A549 (cell line): ENCODE measurements at regions not wholly inside any gene's neighbourhood (a gene's known extent, or its start where the extent isn't known, plus 50 kb on each side); places are given as distances from the start of the nearest gene placed in this dataset.

Source experiments
- ATAC-seq, 2 experiments: fragments of 200-7000 bp in 1 of 2; fragments of >200 bp in 1 of 2; cut with Nextera tagmentation in 1 of 2; cut with Tn5 transposase in 1 of 2; 3 replicates each; pipeline versions ENCODE4 v1.8.0 to v1.9.1; 2018 to 2020; ENCODE audit warnings: mild to moderate bottlenecking in 1 of 2, moderate library complexity in 1 of 2
- CTCF ChIA-PET: fragments of 300-600 bp; sonication (Branson Sonifier 250); formaldehyde crosslinking; extraction: SDS; loops from one replicate; lab custom pipeline; 2021; ENCODE audit warnings: antibody characterized with exemption, inconsistent platforms; lab: Yijun Ruan, JAX
- POLR2A ChIA-PET: fragments of 350-600 bp; formaldehyde crosslinking; extraction: SDS; loops from one replicate; lab custom pipeline; 2021; ENCODE audit warnings: antibody characterized with exemption, inconsistent platforms; lab: Yijun Ruan, JAX
- DNase-seq, 2 experiments: peaks; one replicate each; pipeline versions ENCODE4 v3.0.0 to v3.0.0-alpha.2; 2011 to 2016; ENCODE audit warnings: low read depth in 1 of 2, low spot score in 1 of 2
- FAIRE-seq: peaks from 2 replicates; lab custom pipeline; 2011; peaks lifted over from hg19 to GRCh38; lab: Jason Lieb, UNC
- H3K27ac ChIP-seq, 2 experiments: fragments of >200 bp; sonication (Bioruptor Twin); formaldehyde crosslinking; 3 replicates each; pipeline ENCODE4 v1.5.1; 2016 to 2017
- H3K4me1 ChIP-seq: fragments of >200 bp; sonication (Bioruptor Twin); formaldehyde crosslinking; 3 replicates; pipeline ENCODE4 v1.6.1; 2016
- H3K4me2 ChIP-seq: fragments of >200 bp; sonication (Bioruptor Twin); formaldehyde crosslinking; 3 replicates; pipeline ENCODE4 v1.6.1; 2016
- H3K4me3 ChIP-seq: fragments of >200 bp; sonication (Bioruptor Twin); formaldehyde crosslinking; 3 replicates; pipeline ENCODE4 v1.5.1; 2016
- H3K9me3 ChIP-seq: fragments of >200 bp; sonication (Bioruptor Twin); formaldehyde crosslinking; 3 replicates; pipeline ENCODE4 v1.6.1; 2016
- BHLHE40 ChIP-seq: IDR thresholded peaks from 2 replicates; pipeline ENCODE4 v1.6.1; 2012; ENCODE audit warnings: low read depth, low read length, inconsistent platforms
- CBX8 ChIP-seq: fragments of 200-600 bp; sonication (generic); IDR thresholded peaks from 2 replicates; pipeline ENCODE4 v1.6.1; 2016
- CHD2 ChIP-seq: fragments of 150-350 bp; IDR thresholded peaks from 2 replicates; pipeline ENCODE4 v1.6.1; 2014; ENCODE audit warnings: low read length; ENCODE audit not compliant: partially characterized antibody
- EHF ChIP-seq: fragments of 250-450 bp; sonication (Bioruptor Pico); IDR thresholded peaks from 2 replicates; pipeline ENCODE4 v1.5.0; 2020; ENCODE audit warnings: mild to moderate bottlenecking
- FOSB ChIP-seq: fragments of 250-450 bp; sonication (Bioruptor Pico); IDR thresholded peaks from 2 replicates; pipeline ENCODE4 v1.5.0; 2020; ENCODE audit warnings: mild to moderate bottlenecking, moderate library complexity
- FOXS1 ChIP-seq: fragments of 250-450 bp; sonication (Bioruptor Pico); IDR thresholded peaks from 2 replicates; pipeline ENCODE4 v1.5.0; 2020; ENCODE audit warnings: mild to moderate bottlenecking, moderate library complexity
- HDAC2 ChIP-seq: fragments of 200-600 bp; sonication (generic); IDR thresholded peaks from 2 replicates; pipeline ENCODE4 v1.6.1; 2016
- HEYL ChIP-seq: fragments of 250-450 bp; sonication (Bioruptor Pico); IDR thresholded peaks from 2 replicates; pipeline ENCODE4 v1.8.0; 2021; ENCODE audit warnings: mild to moderate bottlenecking, moderate library complexity
- JUNB ChIP-seq: fragments of >200 bp; sonication (Bioruptor Twin); formaldehyde crosslinking; IDR thresholded peaks from 2 replicates; pipeline ENCODE4 v1.6.1; 2016
- KDM1A ChIP-seq: fragments of 200-600 bp; sonication (generic); IDR thresholded peaks from 2 replicates; pipeline ENCODE4 v1.6.1; 2016; ENCODE audit warnings: low read depth, mild to moderate bottlenecking
- MAFK ChIP-seq: fragments of 450-650 bp; IDR thresholded peaks from 2 replicates; pipeline ENCODE4 v1.6.1; 2014; ENCODE audit not compliant: partially characterized antibody
- MYC ChIP-seq: IDR thresholded peaks from 2 replicates; pipeline ENCODE4 v1.6.1; 2012; ENCODE audit warnings: mild to moderate bottlenecking, inconsistent platforms, low read length, improper control_type of control experiment, borderline replicate concordance
- NPAS2 ChIP-seq: fragments of 250-450 bp; sonication (Bioruptor Pico); IDR thresholded peaks from 2 replicates; pipeline ENCODE4 v1.8.0; 2022; ENCODE audit warnings: mild to moderate bottlenecking, moderate library complexity, borderline replicate concordance
- NR3C1 ChIP-seq: fragments of >200 bp; sonication (Bioruptor Twin); formaldehyde crosslinking; IDR thresholded peaks from 3 replicates; pipeline ENCODE4 v1.6.1; 2017
- PHF8 ChIP-seq: fragments of 200-600 bp; sonication (generic); IDR thresholded peaks from 2 replicates; pipeline ENCODE4 v1.6.1; 2016; ENCODE audit warnings: low read depth, mild to moderate bottlenecking, antibody characterized with exemption, moderate library complexity, borderline replicate concordance
- POLR2AphosphoS2 ChIP-seq: conservative IDR thresholded peaks from 2 replicates; pipeline ENCODE4 v1.6.1; 2012; ENCODE audit warnings: low read length, improper control_type of control experiment, inconsistent platforms
- RAD21 ChIP-seq, 2 experiments: fragments of >200 bp in 1 of 2; sonication (Bioruptor Twin) in 1 of 2; formaldehyde crosslinking in 1 of 2; IDR thresholded peaks in 1 of 2; conservative IDR thresholded peaks in 1 of 2; 2 replicates in 1 of 2; 3 replicates in 1 of 2; pipeline ENCODE4 v1.6.1; 2012 to 2018; ENCODE audit warnings: inconsistent platforms in 1 of 2
- RARB ChIP-seq: fragments of 250-450 bp; sonication (Bioruptor Pico); IDR thresholded peaks from 2 replicates; pipeline ENCODE4 v1.8.0; 2021; ENCODE audit warnings: mild to moderate bottlenecking, moderate library complexity
- RCOR1 ChIP-seq: fragments of 150-350 bp; IDR thresholded peaks from 2 replicates; pipeline ENCODE4 v1.6.1; 2014; ENCODE audit warnings: antibody characterized with exemption, low read length, low read depth
- RFX5 ChIP-seq: fragments of 450-650 bp; IDR thresholded peaks from 2 replicates; pipeline ENCODE4 v1.7.1; 2014; ENCODE audit warnings: antibody characterized with exemption, mild to moderate bottlenecking, moderate library complexity
- RNF2 ChIP-seq: fragments of 200-600 bp; sonication (generic); IDR thresholded peaks from 2 replicates; pipeline ENCODE4 v1.6.1; 2016; ENCODE audit warnings: low read depth, mild to moderate bottlenecking, antibody characterized with exemption, moderate library complexity, borderline replicate concordance
- SREBF2 ChIP-seq: fragments of 450-650 bp; IDR thresholded peaks from 2 replicates; pipeline ENCODE4 v1.6.1; 2014; ENCODE audit warnings: mild to moderate bottlenecking, moderate library complexity
- TFCP2L1 ChIP-seq: fragments of 250-450 bp; sonication (Bioruptor Pico); IDR thresholded peaks from 2 replicates; pipeline ENCODE4 v1.5.0; 2021; ENCODE audit warnings: mild to moderate bottlenecking
- TP53 ChIP-seq: fragments of 250-450 bp; sonication (Bioruptor Pico); IDR thresholded peaks from 2 replicates; pipeline ENCODE4 v1.5.0; 2021; ENCODE audit warnings: mild to moderate bottlenecking, moderate library complexity
- ZFP36 ChIP-seq: fragments of 450-650 bp; IDR thresholded peaks from 2 replicates; pipeline ENCODE4 v1.6.1; 2014; ENCODE audit warnings: borderline replicate concordance; ENCODE audit not compliant: partially characterized antibody
- ZNF302 ChIP-seq: fragments of 250-450 bp; sonication (Bioruptor Pico); IDR thresholded peaks from 2 replicates; pipeline ENCODE4 v1.9.0; 2021; ENCODE audit warnings: inconsistent platforms, mild to moderate bottlenecking, moderate library complexity
- ZSCAN20 ChIP-seq: fragments of 250-450 bp; sonication (Bioruptor Pico); IDR thresholded peaks from 2 replicates; pipeline ENCODE4 v1.8.0; 2022; ENCODE audit warnings: mild to moderate bottlenecking, moderate library complexity
- WGBS: methylation state at CpG from one replicate; pipeline ENCODE4 v1.1.6; 2017; ENCODE audit errors: missing lambda C conversion rate; 5-methylcytosine and 5-hydroxymethylcytosine counted together
- TF ChIP-seq, protein P1 (sequence below): IDR thresholded peaks from 2 replicates; pipeline ENCODE4 v1.6.1; 2012; ENCODE audit warnings: low read depth, borderline replicate concordance
- TF ChIP-seq, protein P2 (sequence below): fragments of 250-450 bp; sonication (Bioruptor Pico); IDR thresholded peaks from 2 replicates; pipeline ENCODE4 v1.5.0; 2021; ENCODE audit warnings: mild to moderate bottlenecking, moderate library complexity, borderline replicate concordance
- TF ChIP-seq, protein P3 (sequence below): fragments of >200 bp; sonication (Bioruptor Twin); formaldehyde crosslinking; IDR thresholded peaks from 2 replicates; pipeline ENCODE4 v1.6.1; 2016
- TF ChIP-seq, protein P4 (sequence below): IDR thresholded peaks from 2 replicates; pipeline ENCODE4 v1.6.1; 2012
- TF ChIP-seq, protein P5 (sequence below): fragments of >200 bp; sonication (Bioruptor Twin); formaldehyde crosslinking; IDR thresholded peaks from 3 replicates; pipeline ENCODE4 v1.6.1; 2016
- TF ChIP-seq, protein P6 (sequence below): fragments of 150-350 bp; IDR thresholded peaks from 2 replicates; pipeline ENCODE4 v1.6.1; 2014; ENCODE audit warnings: low read depth, mild to moderate bottlenecking, low read length
- TF ChIP-seq, protein P7 (sequence below): IDR thresholded peaks from 2 replicates; pipeline ENCODE4 v1.6.1; 2012

DNA sequence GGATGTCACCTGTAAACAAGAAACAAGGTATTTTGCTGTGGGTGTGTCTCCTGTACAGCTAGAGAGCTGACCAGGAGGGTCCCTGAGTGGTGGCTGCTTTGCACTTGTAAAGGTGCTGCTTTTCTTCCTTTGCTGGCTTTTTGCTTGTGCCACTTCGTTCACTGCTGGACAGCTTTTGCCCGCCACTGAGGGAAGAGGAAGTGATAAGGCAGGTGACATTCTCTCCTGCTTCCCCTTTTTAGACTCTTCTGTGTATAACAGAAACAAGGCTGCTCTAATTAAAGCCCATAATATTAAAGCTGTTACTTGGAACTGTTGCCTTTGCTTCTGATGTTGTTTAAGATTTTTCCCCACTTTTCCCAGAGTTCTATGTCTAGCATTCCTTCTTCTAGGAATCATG is 218.6 kb upstream of the TSPY4 start:
- H3K27ac ChIP-seq, result no peak overlapping the region
- H3K4me1 ChIP-seq, result no peaks in the 10 kb centered on the region
- ChIA-PET POLR2A (no interaction called here), CTCF (no interaction called here)
- WGBS, result 0% methylated on average over 1 of the region's 2 CpGs
- FAIRE-seq, result no peak
- no peaks in the 10 kb centered on the region for H3K9me3 ChIP-seq
- TF ChIP-seq CBX8 (no peak), EHF (CRISPR knock-in tag) (no peak), MYC (no peak), JUNB (no peak), RAD21 (conservative IDR thresholded peaks at IDR 0.05 in 1 of 2, IDR thresholded peaks at IDR 0.05 in 1 of 2) (no peak), RFX5 (no peak), MAFK (no peak), FOSB (CRISPR knock-in tag) (no peak), KDM1A (no peak), TP53 (no peak), RARB (CRISPR knock-in tag) (no peak), NR3C1 (no peak), CHD2 (no peak), TFCP2L1 (CRISPR knock-in tag) (no peak)
- TF ChIP-seq, protein P1, sequence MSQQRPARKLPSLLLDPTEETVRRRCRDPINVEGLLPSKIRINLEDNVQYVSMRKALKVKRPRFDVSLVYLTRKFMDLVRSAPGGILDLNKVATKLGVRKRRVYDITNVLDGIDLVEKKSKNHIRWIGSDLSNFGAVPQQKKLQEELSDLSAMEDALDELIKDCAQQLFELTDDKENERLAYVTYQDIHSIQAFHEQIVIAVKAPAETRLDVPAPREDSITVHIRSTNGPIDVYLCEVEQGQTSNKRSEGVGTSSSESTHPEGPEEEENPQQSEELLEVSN, result no peak
- TF ChIP-seq, protein P2, sequence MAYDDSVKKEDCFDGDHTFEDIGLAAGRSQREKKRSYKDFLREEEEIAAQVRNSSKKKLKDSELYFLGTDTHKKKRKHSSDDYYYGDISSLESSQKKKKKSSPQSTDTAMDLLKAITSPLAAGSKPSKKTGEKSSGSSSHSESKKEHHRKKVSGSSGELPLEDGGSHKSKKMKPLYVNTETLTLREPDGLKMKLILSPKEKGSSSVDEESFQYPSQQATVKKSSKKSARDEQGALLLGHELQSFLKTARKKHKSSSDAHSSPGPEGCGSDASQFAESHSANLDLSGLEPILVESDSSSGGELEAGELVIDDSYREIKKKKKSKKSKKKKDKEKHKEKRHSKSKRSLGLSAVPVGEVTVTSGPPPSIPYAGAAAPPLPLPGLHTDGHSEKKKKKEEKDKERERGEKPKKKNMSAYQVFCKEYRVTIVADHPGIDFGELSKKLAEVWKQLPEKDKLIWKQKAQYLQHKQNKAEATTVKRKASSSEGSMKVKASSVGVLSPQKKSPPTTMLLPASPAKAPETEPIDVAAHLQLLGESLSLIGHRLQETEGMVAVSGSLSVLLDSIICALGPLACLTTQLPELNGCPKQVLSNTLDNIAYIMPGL (CRISPR knock-in tag), result no peak
- TF ChIP-seq, protein P3, sequence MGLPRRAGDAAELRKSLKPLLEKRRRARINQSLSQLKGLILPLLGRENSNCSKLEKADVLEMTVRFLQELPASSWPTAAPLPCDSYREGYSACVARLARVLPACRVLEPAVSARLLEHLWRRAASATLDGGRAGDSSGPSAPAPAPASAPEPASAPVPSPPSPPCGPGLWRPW, result no peak
- TF ChIP-seq, protein P4, sequence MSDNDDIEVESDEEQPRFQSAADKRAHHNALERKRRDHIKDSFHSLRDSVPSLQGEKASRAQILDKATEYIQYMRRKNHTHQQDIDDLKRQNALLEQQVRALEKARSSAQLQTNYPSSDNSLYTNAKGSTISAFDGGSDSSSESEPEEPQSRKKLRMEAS, result no peak
- no peak overlapping the region for H3K4me3 ChIP-seq
- no peak for ATAC-seq
- no peak for DNase-seq
- no peak overlapping the region for H3K4me2 ChIP-seq

DNA sequence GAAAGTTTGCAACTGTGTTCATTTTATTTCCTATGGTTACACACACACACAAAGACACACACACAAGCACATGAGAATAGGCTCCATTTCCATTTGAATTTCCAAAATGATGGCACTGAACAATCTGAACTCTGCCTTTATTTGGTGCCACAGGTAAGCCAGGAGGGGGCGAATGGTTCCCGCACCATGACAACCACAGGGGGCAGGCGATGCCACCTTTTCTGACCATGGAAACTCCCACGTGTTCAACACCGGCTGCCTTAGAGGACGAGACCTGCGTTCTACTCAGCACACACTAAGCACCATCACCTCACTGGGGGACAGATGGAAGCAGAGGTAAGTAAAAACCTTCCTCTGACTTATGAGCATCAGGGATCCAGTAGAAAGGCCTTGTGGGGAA is 212.6 kb upstream of the TSPY4 start:
- FAIRE-seq, result no peak
- no peak for ATAC-seq
- ChIA-PET CTCF (no interaction called here), POLR2A (no interaction called here)
- no peak overlapping the region for H3K27ac ChIP-seq
- DNase-seq, result peak in 1 of 2 experiments; percentile 4
- no peaks in the 10 kb centered on the region for H3K9me3 ChIP-seq
- H3K4me1 ChIP-seq, result no peaks in the 10 kb centered on the region
- no peak overlapping the region for H3K4me2 ChIP-seq
- 11% methylated on average over 3 of the region's 7 CpGs for WGBS
- TF ChIP-seq ZSCAN20 (CRISPR knock-in tag) (no peak), ZNF302 (CRISPR knock-in tag) (no peak), SREBF2 (no peak), MYC (no peak), ZFP36 (no peak), HEYL (no peak), HDAC2 (no peak), NPAS2 (no peak), FOXS1 (CRISPR knock-in tag) (no peak), CBX8 (no peak), RNF2 (no peak), RCOR1 (no peak), BHLHE40 (no peak), POLR2AphosphoS2 (no peak), PHF8 (no peak)
- TF ChIP-seq, protein P3, result no peak
- TF ChIP-seq, protein P5, sequence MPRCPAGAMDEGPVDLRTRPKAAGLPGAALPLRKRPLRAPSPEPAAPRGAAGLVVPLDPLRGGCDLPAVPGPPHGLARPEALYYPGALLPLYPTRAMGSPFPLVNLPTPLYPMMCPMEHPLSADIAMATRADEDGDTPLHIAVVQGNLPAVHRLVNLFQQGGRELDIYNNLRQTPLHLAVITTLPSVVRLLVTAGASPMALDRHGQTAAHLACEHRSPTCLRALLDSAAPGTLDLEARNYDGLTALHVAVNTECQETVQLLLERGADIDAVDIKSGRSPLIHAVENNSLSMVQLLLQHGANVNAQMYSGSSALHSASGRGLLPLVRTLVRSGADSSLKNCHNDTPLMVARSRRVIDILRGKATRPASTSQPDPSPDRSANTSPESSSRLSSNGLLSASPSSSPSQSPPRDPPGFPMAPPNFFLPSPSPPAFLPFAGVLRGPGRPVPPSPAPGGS, result no peak
- TF ChIP-seq, protein P6, sequence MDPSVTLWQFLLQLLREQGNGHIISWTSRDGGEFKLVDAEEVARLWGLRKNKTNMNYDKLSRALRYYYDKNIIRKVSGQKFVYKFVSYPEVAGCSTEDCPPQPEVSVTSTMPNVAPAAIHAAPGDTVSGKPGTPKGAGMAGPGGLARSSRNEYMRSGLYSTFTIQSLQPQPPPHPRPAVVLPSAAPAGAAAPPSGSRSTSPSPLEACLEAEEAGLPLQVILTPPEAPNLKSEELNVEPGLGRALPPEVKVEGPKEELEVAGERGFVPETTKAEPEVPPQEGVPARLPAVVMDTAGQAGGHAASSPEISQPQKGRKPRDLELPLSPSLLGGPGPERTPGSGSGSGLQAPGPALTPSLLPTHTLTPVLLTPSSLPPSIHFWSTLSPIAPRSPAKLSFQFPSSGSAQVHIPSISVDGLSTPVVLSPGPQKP, result no peak
- TF ChIP-seq, protein P7, sequence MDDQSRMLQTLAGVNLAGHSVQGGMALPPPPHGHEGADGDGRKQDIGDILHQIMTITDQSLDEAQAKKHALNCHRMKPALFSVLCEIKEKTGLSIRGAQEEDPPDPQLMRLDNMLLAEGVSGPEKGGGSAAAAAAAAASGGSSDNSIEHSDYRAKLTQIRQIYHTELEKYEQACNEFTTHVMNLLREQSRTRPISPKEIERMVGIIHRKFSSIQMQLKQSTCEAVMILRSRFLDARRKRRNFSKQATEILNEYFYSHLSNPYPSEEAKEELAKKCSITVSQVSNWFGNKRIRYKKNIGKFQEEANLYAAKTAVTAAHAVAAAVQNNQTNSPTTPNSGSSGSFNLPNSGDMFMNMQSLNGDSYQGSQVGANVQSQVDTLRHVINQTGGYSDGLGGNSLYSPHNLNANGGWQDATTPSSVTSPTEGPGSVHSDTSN, result no peak
- no peak overlapping the region for H3K4me3 ChIP-seq
